MM.1S (cell line): ENCODE measurements at regions not wholly inside any gene's neighbourhood (a gene's known extent, or its start where the extent isn't known, plus 50 kb on each side); places are given as distances from the start of the nearest gene placed in this dataset.
"Not testable (repeated sequence)": the region's sequence is repeated elsewhere in the genome, so short reads cannot be mapped to it uniquely, and the experiment has no call there.

Experiments used
- DNase-seq: peaks from one replicate; pipeline ENCODE4 v3.0.0-alpha.2; 2015
- H2AFZ ChIP-seq: fragments of 300-600 bp; sonication (generic); 2 replicates; pipeline ENCODE4 v1.6.0; 2016; ENCODE audit warnings: antibody characterized with exemption, low read length
- H3F3A ChIP-seq: fragments of 300-600 bp; sonication (generic); 2 replicates; pipeline ENCODE4 v1.6.1; 2016; ENCODE audit warnings: mild to moderate bottlenecking, antibody characterized with exemption, low read length, moderate library complexity, mixed read lengths; ENCODE audit not compliant: insufficient read depth
- H3K27ac ChIP-seq: fragments of 300-600 bp; sonication (generic); 2 replicates; pipeline ENCODE4 v1.5.1; 2016; ENCODE audit warnings: mild to moderate bottlenecking, low read length
- H3K27me3 ChIP-seq: fragments of 300-600 bp; sonication (generic); replicated peaks from 2 replicates; pipeline ENCODE4 v1.6.0; 2016; ENCODE audit warnings: low read length; ENCODE audit not compliant: insufficient read depth
- H3K36me3 ChIP-seq: fragments of 300-600 bp; sonication (generic); replicated peaks from 2 replicates; pipeline ENCODE4 v1.6.1; 2016; ENCODE audit warnings: mild to moderate bottlenecking, low read length, mixed read lengths; ENCODE audit not compliant: insufficient read depth
- H3K4me1 ChIP-seq: fragments of 300-600 bp; sonication (generic); 2 replicates; pipeline ENCODE4 v1.6.1; 2016; ENCODE audit warnings: low read length, mixed read lengths
- H3K4me2 ChIP-seq: fragments of 300-600 bp; sonication (generic); 2 replicates; pipeline ENCODE4 v1.6.0; 2016; ENCODE audit warnings: low read depth, low read length
- H3K4me3 ChIP-seq: fragments of 300-600 bp; sonication (generic); 2 replicates; pipeline ENCODE4 v1.5.1; 2016; ENCODE audit warnings: low read length, mixed read lengths
- H3K79me2 ChIP-seq: fragments of 300-600 bp; sonication (generic); 2 replicates; pipeline ENCODE4 v1.6.1; 2016; ENCODE audit warnings: mixed run types, low read length, mixed read lengths
- H3K9ac ChIP-seq: fragments of 300-600 bp; sonication (generic); 2 replicates; pipeline ENCODE4 v1.6.1; 2016; ENCODE audit warnings: low read length, mixed read lengths
- H3K9me2 ChIP-seq: fragments of 300-600 bp; sonication (generic); replicated peaks from 2 replicates; pipeline ENCODE4 v1.6.1; 2016; ENCODE audit warnings: mild to moderate bottlenecking, low read length, mixed read lengths; ENCODE audit not compliant: insufficient read depth
- H3K9me3 ChIP-seq: fragments of 300-600 bp; sonication (generic); replicated peaks from 2 replicates; pipeline ENCODE4 v1.6.1; 2016; ENCODE audit warnings: mild to moderate bottlenecking, low read length, mixed read lengths; ENCODE audit not compliant: insufficient read depth
- H4K20me1 ChIP-seq: fragments of 300-600 bp; sonication (generic); 2 replicates; pipeline ENCODE4 v1.6.1; 2016; ENCODE audit warnings: mild to moderate bottlenecking, low read length, moderate library complexity, mixed read lengths; ENCODE audit not compliant: insufficient read depth
- EZH2 ChIP-seq: fragments of 300-600 bp; sonication (generic); optimal IDR thresholded peaks from 2 replicates; pipeline ENCODE3; 2017; ENCODE audit warnings: low read depth, mild to moderate bottlenecking, antibody characterized with exemption, low read length, mixed read lengths
- EZH2phosphoT487 ChIP-seq: fragments of 300-600 bp; sonication (generic); IDR thresholded peaks from 2 replicates; pipeline ENCODE4 v1.6.1; 2018; ENCODE audit warnings: antibody characterized with exemption, low read length
- TF ChIP-seq, protein P1 (sequence below): fragments of 300-600 bp; sonication (generic); IDR thresholded peaks from 2 replicates; pipeline ENCODE4 v1.5.1; 2016; ENCODE audit warnings: antibody characterized with exemption, low read length, mixed read lengths

DNA sequence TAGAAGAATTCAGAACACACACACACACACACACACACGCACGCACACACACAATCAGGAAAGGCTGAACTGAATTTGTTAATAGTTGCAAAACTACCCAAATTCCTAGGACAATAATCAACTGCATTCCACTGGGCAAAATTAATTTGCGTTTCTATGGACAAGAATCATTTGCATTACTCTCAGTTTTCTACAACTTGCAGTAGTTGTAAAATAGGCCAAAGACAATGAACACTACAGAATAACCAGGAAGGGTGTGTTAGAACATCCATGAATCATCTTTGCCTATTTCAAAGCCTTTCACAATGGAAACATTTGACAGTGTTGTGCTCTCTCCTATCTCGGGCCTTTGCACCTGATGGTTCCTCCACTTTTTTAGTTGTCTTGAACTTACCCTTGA is 77.1 kb upstream of the IGFBP7 start:
- Histone ChIP-seq H3K36me3 (no peaks in the 10 kb centered on the region), H3K9me2 (no peaks in the 10 kb centered on the region), H3K4me3 (no peak overlapping the region), H3K27me3 (no peaks in the 10 kb centered on the region), H3F3A (no peaks in the 10 kb centered on the region), H3K27ac (no peak overlapping the region), H3K4me1 (no peaks in the 10 kb centered on the region), H2AFZ (no peak overlapping the region), H3K9me3 (no peaks in the 10 kb centered on the region), H3K4me2 (no peak overlapping the region), H3K79me2 (no peaks in the 10 kb centered on the region), H3K9ac (no peak overlapping the region), H4K20me1 (no peaks in the 10 kb centered on the region)
- TF ChIP-seq EZH2 = no peak
- TF ChIP-seq, protein P1, sequence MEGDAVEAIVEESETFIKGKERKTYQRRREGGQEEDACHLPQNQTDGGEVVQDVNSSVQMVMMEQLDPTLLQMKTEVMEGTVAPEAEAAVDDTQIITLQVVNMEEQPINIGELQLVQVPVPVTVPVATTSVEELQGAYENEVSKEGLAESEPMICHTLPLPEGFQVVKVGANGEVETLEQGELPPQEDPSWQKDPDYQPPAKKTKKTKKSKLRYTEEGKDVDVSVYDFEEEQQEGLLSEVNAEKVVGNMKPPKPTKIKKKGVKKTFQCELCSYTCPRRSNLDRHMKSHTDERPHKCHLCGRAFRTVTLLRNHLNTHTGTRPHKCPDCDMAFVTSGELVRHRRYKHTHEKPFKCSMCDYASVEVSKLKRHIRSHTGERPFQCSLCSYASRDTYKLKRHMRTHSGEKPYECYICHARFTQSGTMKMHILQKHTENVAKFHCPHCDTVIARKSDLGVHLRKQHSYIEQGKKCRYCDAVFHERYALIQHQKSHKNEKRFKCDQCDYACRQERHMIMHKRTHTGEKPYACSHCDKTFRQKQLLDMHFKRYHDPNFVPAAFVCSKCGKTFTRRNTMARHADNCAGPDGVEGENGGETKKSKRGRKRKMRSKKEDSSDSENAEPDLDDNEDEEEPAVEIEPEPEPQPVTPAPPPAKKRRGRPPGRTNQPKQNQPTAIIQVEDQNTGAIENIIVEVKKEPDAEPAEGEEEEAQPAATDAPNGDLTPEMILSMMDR = no peak
- no peak for TF ChIP-seq EZH2phosphoT487
- DNase-seq = no peak

DNA sequence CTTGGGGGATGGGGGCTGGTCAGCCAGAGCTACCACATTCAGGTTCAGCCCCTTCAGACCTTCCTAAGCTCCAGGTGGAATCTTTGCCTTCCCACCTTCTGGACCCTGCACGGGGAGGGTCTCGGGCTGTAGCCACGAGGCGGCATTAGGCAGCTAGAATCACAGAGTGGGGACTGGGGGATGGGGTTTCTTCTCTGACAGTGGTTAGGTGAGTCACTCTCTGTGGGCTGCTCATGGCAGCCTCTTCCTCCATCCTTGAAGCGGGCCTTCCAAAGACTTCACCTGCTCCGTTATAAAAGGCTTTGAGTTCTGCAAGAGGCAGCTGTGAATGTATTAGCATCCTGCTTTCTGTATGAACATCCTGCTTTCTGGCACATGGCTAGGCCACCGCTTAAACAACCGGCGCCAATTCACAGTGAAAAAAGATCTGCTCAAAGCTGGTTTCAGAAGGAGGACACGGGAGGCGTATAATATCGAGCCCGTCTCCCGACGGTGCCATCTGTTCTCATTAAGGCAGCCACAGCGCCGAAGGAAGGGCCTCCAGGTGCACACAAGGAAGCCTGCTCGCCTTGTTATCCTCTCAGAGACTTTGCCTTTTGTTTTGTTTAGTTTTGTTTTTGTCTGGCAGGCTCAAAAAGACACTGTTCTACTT is 74.3 kb upstream of the IGFBP7 start:
- H2AFZ ChIP-seq = no peak overlapping the region
- no peak for DNase-seq
- H3K27ac ChIP-seq = no peak overlapping the region
- no peaks in the 10 kb centered on the region for H3K4me1 ChIP-seq
- TF ChIP-seq, protein P1 = no peak
- TF ChIP-seq EZH2phosphoT487 = no peak
- no peak for TF ChIP-seq EZH2
- H3K9ac ChIP-seq = no peak overlapping the region
- no peak overlapping the region for H3K4me3 ChIP-seq
- no peaks in the 10 kb centered on the region for H3K27me3 ChIP-seq
- no peaks in the 10 kb centered on the region for H4K20me1 ChIP-seq
- H3K9me2 ChIP-seq = no peaks in the 10 kb centered on the region
- no peaks in the 10 kb centered on the region for H3K36me3 ChIP-seq
- no peaks in the 10 kb centered on the region for H3K79me2 ChIP-seq
- no peak overlapping the region for H3K4me2 ChIP-seq
- no peaks in the 10 kb centered on the region for H3F3A ChIP-seq
- H3K9me3 ChIP-seq = no peaks in the 10 kb centered on the region

DNA sequence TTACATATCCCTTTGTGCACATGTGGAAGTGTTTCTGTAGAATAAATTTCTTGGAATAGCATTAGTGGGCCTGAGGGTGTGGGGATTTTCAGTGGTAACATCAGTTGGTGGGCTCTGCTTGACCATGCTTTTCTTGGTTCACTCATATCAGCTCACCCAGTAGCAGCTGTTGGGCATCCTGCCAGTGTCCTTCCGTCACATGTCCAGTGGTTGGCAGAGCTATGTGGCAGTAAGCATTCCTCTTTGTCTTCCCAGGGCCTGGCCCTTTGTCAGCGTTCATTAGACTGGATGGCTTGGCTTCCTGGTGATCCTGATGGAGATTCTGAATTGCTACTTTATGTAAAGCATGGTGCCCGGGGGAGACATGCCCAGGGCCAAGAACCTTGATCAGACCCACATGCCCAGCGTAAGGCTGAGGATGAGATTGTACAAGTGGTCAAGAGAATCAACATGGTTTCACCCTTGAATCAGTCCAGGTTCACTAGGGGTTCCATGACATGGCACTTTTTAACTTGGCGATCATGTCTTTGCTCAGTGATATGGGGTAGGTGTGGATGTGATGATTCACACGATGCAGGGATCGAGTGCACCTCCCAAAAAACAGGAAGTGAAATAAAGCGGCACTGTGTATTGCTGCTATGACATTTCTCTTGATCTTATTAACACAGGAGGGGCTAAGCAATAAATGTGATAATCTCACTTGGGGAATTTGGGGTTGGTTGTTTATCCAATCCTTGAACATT is 72.1 kb upstream of the IGFBP7 start:
- no peak for DNase-seq
- Histone ChIP-seq H3K4me3 (no peak overlapping the region), H3K27ac (no peak overlapping the region)

DNA sequence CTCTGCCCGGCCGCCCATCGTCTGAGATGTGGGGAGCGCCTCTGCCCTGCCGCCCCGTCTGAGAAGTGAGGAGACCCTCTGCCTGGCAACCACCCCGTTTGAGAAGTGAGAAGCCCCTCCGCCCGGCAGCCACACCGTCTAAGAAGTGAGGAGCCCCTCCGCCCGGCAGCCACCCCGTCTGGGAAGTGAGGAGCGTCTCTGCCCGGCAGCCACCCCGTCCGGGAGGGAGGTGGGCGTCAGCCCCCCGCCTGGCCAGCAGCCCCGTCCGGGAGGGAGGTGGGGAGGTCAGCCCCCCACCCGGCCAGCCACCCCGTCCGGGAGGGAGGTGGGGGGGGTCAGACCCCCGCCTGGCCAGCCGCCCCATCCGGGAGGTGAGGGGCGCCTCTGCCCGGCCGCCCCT is 63.0 kb upstream of the IGFBP7 start:
- H3K9me2 ChIP-seq, H3K36me3 ChIP-seq, H3K9ac ChIP-seq, DNase-seq, H3K4me1 ChIP-seq, H3K79me2 ChIP-seq, H3K27me3 ChIP-seq, H3K27ac ChIP-seq, H3F3A ChIP-seq, H3K4me2 ChIP-seq, H4K20me1 ChIP-seq, H3K9me3 ChIP-seq, H2AFZ ChIP-seq, H3K4me3 ChIP-seq: not testable (repeated sequence)

More for the DNA sequence above, 72.1 kb upstream of the IGFBP7 start:
- no peaks in the 10 kb centered on the region for H3K4me1 ChIP-seq
- no peaks in the 10 kb centered on the region for H3K9me2 ChIP-seq
- no peaks in the 10 kb centered on the region for H3K27me3 ChIP-seq
- H3K9ac ChIP-seq = no peak overlapping the region
- no peak overlapping the region for H3K4me2 ChIP-seq
- H2AFZ ChIP-seq = no peak overlapping the region
- H3K79me2 ChIP-seq = no peaks in the 10 kb centered on the region
- no peaks in the 10 kb centered on the region for H3F3A ChIP-seq
- no peaks in the 10 kb centered on the region for H3K9me3 ChIP-seq
- TF ChIP-seq, protein P1 = no peak
- H3K36me3 ChIP-seq = no peaks in the 10 kb centered on the region
- H4K20me1 ChIP-seq = no peaks in the 10 kb centered on the region
